Adrenal gland (tissue), 9 donors: ENCODE measurements at regions not wholly inside any gene's neighbourhood (a gene's known extent, or its start where the extent isn't known, plus 50 kb on each side); places are given as distances from the start of the nearest gene placed in this dataset.

Experiments
- DNase-seq, 7 donors: peaks; one replicate each; pipeline ENCODE4 v3.0.0-alpha.2; 2019 to 2020
- H3K27ac ChIP-seq, 5 donors: fragments of 200-600 bp; sonication (generic) in 4 of 5; 1 replicate in 3 of 5; 2 replicates in 2 of 5; pipeline versions ENCODE4 v1.5.1 to v1.8.0; 2016 to 2020; ENCODE audit warnings: mild to moderate bottlenecking in 1 of 5
- H3K27me3 ChIP-seq: fragments of 200-600 bp; 2 replicates; pipeline ENCODE4 v1.8.0; 2021
- H3K36me3 ChIP-seq, 2 donors: fragments of 200-600 bp; replicated peaks in 1 of 2; 1 replicate in 1 of 2; 2 replicates in 1 of 2; pipeline versions ENCODE4 v1.5.1 to v1.8.0; 2018 to 2022
- H3K4me1 ChIP-seq, 2 donors: fragments of 200-600 bp; replicated peaks in 1 of 2; 1 replicate in 1 of 2; 2 replicates in 1 of 2; pipeline versions ENCODE4 v1.5.1 to v1.8.0; 2018 to 2021
- H3K4me3 ChIP-seq, 4 donors: fragments of 200-600 bp; sonication (generic) in 3 of 4; one replicate each; pipeline ENCODE4 v1.5.1; 2016 to 2018
- H3K9me3 ChIP-seq, 3 donors: fragments of 200-600 bp; sonication (generic) in 1 of 3; replicated peaks in 1 of 3; 1 replicate in 2 of 3; 2 replicates in 1 of 3; pipeline versions ENCODE4 v1.5.1 to v1.8.0; 2016 to 2021
- POLR2A ChIP-seq, 2 donors: fragments of 450-650 bp; IDR thresholded peaks; one replicate each; pipeline ENCODE4 v1.6.1; 2017; ENCODE audit warnings: antibody characterized with exemption in 2 of 2, mild to moderate bottlenecking in 2 of 2, moderate library complexity in 1 of 2
- WGBS, 4 donors: extraction: QIAGEN DNeasy Blood & Tissue Kit in 2 of 4; methylation state at CpG; one replicate each; pipeline versions ENCODE4 v1.1.5 to v1.1.7; 2013 to 2017; 5-methylcytosine and 5-hydroxymethylcytosine counted together
- intact Hi-C, 2 donors: fragments of 100-400 bp; cut with DNase I; formaldehyde crosslinking; loops; one replicate each; pipeline versions ENCODE4 v1.14.1 to v1.15.0; 2022 to 2023
- TF ChIP-seq, protein P1 (sequence below), 6 experiments: fragments of 450-650 bp in 4 of 6; fragments of 200-600 bp in 2 of 6; sonication (generic) in 1 of 6; IDR thresholded peaks; 1 replicate in 5 of 6; 2 replicates in 1 of 6; pipeline versions ENCODE4 v1.5.1 to v1.8.0; 2016 to 2021; ENCODE audit warnings: antibody characterized with exemption in 6 of 6, mild to moderate bottlenecking in 2 of 6, moderate library complexity in 1 of 6
- donor health status: healthy with polysubstance abuse.
- donor health status: Bipolar disorder and iron deficiency.
- donor health status: DM: yes; HTN: yes; CAD: no.
- donor health status: DM: no; HTN: no; CAD: no.
- donor health status: DM: no; HTN: no; CAD: no.

DNA sequence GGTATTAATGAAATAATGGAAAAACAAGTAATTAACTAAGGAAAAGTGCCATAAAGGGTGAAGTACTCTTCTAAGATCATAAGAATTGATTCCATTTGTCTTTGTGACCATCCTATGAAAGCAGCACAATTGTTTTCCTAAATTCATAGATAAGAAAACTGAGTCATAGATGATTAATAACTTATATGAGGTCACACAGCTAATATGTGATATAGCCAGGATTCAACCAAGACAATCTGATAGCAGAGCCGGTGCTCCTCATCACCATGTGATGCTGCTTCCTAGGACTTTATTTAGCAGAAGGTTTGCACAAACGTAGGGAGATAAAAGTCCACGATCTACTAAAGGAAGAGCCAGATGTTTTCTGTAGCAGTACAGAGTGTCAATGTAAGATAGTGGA is 181.5 kb upstream of the SYT1 start:
- Histone ChIP-seq H3K9me3 (no peaks in the 10 kb centered on the region), H3K4me1 (no peaks in the 10 kb centered on the region), H3K4me3 (no peak overlapping the region), H3K27ac (no peak overlapping the region), H3K36me3 (no peaks in the 10 kb centered on the region), H3K27me3 (no peaks in the 10 kb centered on the region)
- 27 to 36% (median 32%) methylated on average over 3 of the region's 3 CpGs for WGBS, 4 donors
- intact Hi-C loops, result no loop called here
- DNase-seq, result peak in 1 of 7 donors; percentile 2
- TF ChIP-seq, protein P1, sequence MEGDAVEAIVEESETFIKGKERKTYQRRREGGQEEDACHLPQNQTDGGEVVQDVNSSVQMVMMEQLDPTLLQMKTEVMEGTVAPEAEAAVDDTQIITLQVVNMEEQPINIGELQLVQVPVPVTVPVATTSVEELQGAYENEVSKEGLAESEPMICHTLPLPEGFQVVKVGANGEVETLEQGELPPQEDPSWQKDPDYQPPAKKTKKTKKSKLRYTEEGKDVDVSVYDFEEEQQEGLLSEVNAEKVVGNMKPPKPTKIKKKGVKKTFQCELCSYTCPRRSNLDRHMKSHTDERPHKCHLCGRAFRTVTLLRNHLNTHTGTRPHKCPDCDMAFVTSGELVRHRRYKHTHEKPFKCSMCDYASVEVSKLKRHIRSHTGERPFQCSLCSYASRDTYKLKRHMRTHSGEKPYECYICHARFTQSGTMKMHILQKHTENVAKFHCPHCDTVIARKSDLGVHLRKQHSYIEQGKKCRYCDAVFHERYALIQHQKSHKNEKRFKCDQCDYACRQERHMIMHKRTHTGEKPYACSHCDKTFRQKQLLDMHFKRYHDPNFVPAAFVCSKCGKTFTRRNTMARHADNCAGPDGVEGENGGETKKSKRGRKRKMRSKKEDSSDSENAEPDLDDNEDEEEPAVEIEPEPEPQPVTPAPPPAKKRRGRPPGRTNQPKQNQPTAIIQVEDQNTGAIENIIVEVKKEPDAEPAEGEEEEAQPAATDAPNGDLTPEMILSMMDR (IDR thresholded peaks at IDR 0.05), result no peak
- no peak for TF ChIP-seq POLR2A (IDR thresholded peaks at IDR 0.05)

DNA sequence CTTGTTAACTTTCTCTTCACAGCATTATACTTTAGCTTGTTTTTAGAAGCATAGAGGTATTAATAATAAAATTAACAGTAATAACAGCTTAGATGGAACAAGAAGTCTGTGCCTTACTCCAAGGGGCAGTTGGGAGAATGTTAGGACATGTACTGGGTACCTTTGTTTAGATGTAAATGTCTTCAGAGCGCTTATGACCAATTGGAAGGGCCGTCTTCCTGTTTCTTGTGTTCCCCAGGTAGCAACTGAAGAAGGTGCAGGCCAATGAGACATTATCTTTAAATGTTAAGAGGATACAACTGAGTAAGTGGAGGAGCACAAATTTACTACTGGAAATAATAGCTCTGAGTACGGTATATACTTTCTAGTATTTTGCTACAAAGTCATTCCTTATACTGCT is 180.9 kb upstream of the SYT1 start:
- H3K27ac ChIP-seq, result no peak overlapping the region

DNA sequence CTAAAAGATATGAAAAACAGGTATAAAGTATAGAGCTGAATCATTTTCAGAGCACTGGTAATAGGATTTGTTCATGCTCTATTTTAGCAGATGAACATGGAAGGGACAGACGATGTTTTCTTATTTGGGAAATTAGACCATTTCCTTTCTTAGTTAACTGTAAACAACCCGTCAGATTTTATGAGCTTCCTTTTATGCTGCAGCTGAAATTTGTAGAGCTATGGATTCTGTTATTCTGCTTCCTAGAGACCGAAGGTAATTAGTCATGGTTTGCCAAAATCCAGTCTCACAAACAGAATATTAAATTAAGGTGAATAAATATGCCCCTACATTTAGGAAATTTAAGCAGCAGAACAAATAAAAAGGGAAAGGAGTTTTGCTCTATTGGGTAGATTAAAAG is 180.2 kb upstream of the SYT1 start:
- Histone ChIP-seq H3K4me1 (no peaks in the 10 kb centered on the region), H3K27ac (no peak overlapping the region), H3K4me3 (no peak overlapping the region), H3K27me3 (no peaks in the 10 kb centered on the region), H3K9me3 (no peaks in the 10 kb centered on the region), H3K36me3 (no peaks in the 10 kb centered on the region)
- 67 to 77% (median 70%) methylated on average over 3 of the region's 3 CpGs for WGBS, 4 donors
- TF ChIP-seq, protein P1 (IDR thresholded peaks at IDR 0.05), result no peak
- no peak for TF ChIP-seq POLR2A (IDR thresholded peaks at IDR 0.05)
- intact Hi-C loops, result no loop called here
- no peak for DNase-seq

More for the DNA sequence above, 180.9 kb upstream of the SYT1 start:
- Histone ChIP-seq H3K4me3 (no peak overlapping the region), H3K4me1 (no peaks in the 10 kb centered on the region), H3K9me3 (no peaks in the 10 kb centered on the region), H3K27me3 (no peaks in the 10 kb centered on the region), H3K36me3 (no peaks in the 10 kb centered on the region)
- no peak for DNase-seq
- intact Hi-C loops, result no loop called here
- TF ChIP-seq, protein P1 (IDR thresholded peaks at IDR 0.05), result no peak
- TF ChIP-seq POLR2A (IDR thresholded peaks at IDR 0.05), result no peak
- 88 to 95% (median 93%) methylated on average over 3 of the region's 3 CpGs for WGBS, 4 donors

DNA sequence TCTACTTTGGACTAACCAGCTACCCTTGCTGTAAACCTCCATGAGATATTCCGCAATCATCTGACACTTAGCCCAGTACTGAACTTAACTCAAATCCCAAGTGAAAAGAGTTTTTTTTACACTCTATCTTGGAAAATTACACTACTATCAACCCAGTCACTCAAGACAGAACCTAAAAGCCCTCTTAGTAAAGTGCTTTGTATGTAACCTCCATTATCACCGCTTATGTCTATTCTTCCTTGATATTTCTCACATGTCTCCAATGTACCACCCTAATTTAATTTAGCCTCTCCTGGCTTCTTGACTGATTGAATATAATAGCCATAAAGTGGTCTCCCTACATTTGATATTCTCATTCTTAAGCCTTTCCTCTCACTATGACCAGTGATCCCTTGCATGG is 168.8 kb upstream of the SYT1 start:
- no peaks in the 10 kb centered on the region for H3K9me3 ChIP-seq
- WGBS, 4 donors, result 90 to 98% (median 96%) methylated on average over 2 of the region's 2 CpGs
- no peak overlapping the region for H3K4me3 ChIP-seq
- intact Hi-C loops, result no loop called here
- no peaks in the 10 kb centered on the region for H3K4me1 ChIP-seq
- no peaks in the 10 kb centered on the region for H3K27me3 ChIP-seq
- DNase-seq, result no peak
- no peak overlapping the region for H3K27ac ChIP-seq
- H3K36me3 ChIP-seq, result no peaks in the 10 kb centered on the region
- no peak for TF ChIP-seq POLR2A (IDR thresholded peaks at IDR 0.05)
- TF ChIP-seq, protein P1 (IDR thresholded peaks at IDR 0.05), result no peak
